Fibroblast of skin of abdomen (primary cell): ENCODE measurements at regions not wholly inside any gene's neighbourhood (a gene's known extent, or its start where the extent isn't known, plus 50 kb on each side); places are given as distances from the start of the nearest gene placed in this dataset.
A peak's percentile ranks its signal among the peaks of the same experiment; 100 is the strongest.
"Not testable (repeated sequence)": the region's sequence is repeated elsewhere in the genome, so short reads cannot be mapped to it uniquely, and the experiment has no call there.

ENCODE experiments used
- DNase-seq: peaks from one replicate; pipeline ENCODE4 v3.0.0-alpha.2; 2013

DNA sequence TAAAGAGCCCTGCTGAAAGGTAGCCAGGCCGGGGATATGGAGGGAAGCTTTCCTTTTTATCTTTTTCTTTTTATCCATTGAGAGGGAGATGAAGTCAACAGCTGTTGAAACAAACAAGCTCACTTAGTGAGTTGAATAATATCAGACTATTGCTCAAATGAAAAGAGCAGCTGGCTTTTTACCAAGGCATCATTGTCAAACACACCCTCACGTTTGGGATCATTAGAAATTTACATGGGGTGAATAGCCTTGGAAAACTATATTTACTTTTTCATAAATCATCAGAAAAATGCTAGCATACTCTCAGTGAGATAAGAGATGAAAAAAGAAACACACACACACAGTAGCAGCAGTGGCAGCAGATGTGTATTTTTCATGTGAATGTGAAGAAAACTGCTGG, 71.5 kb upstream of the HNMT start:
- no peak for DNase-seq

DNA sequence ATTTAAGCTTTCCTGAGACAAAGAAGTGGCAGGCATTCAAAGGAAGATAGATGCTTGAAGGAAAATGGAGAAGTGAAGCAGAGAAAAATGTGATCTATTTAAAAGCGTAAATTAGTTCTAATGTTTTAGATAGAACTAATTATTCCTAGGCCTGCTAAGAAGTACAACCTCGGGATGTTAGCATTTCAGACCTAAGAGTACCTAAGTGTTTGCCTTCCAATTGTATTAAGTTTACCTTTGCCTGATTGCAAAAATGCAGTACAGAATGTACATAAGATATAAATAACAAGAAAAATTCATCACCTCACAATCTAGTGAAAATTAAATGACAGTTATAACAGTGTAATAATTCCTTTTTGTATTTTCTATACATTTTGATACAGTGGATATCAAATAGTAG, 71.1 kb upstream of the HNMT start:
- DNase-seq = no peak

DNA sequence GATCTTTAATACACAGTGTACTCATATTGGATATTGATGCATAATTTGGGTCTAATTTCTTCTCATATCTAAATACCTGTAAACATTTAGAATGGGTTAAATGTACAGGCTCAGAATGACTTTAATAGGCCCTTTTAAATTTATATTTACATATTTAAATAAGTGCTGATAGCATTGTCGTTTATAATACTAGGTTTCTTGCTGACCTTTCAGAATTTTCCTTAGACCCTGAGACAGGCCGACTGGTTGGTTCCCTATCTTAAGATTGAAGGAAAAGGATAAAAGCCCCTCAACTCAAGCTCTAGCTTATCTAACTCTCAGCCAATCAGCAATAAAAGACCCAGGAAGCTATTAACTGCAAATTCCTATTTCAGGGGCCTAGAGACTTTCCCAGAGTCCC, 67.8 kb upstream of the HNMT start:
- DNase-seq = no peak

DNA sequence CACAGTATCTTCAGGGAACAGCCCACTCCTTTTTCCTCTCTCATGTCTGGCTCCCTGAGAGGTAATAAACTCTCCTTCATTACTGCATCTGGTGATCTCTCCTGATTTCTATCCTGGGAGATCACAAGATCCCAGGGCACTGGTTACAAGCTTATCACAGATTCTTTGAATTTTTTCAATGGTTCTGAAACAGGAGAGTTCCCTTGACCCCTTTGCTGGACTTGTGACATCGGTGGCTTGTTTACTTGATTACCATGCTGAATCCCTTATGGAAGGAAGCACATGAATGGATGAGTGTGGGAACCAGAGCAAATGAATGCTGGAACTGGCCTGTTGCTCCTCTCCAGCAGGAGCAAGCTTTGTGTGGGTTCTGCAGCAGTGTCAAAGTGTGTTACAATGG, 67.2 kb upstream of the HNMT start:
- no peak for DNase-seq

DNA sequence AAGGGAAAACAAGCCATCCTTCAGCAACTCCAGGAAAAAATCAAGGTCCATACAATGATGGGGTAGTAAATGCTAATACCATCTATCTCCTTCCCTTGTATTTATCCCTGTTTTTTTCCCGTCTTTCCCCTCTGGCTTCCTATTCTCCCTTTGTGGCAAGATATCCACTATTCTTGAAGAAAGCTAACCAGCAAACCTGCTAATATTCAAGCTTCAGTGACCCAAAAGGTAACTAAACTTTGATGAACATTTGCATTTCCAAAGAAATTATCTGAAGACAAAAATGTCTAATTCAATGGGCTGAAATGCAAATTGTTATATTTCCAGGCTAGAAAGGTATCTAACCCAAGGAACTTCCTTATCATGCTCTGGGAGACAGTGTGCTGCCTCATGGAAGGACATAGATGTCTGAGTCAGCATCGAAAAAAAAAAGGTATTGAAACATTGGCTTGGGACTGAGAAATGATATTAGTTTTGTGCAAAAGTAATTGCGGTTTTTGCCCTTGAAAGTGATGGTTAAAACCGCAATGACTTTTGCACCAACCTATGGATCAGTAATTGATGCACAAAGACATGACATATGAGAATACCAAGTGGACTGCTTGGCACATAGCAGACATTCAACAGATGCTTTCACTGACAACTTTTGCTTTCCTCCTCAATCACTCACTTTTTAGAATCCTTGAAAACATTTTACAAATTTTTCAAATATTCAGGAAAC, 63.7 kb upstream of the HNMT start:
- DNase-seq = no peak

DNA sequence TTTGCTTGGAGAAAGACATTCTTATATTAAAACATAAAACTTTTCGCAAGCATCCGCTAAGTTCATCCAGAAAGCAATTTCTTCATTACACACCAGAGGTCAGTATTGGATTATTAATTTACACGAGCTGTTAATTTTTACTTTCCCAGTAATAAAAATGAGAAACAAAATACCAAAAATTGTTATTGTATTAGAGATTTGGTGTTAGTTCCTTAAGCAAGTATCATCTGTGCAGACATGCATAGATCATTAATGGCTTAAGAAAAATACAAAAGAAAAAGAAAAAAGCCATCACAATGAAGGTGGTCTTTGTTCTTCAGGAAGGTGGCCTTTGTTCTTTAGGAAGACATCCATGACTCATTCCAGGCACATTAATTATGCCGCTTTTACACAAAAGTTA, 53.6 kb upstream of the HNMT start:
- peak; percentile 21 for DNase-seq

DNA sequence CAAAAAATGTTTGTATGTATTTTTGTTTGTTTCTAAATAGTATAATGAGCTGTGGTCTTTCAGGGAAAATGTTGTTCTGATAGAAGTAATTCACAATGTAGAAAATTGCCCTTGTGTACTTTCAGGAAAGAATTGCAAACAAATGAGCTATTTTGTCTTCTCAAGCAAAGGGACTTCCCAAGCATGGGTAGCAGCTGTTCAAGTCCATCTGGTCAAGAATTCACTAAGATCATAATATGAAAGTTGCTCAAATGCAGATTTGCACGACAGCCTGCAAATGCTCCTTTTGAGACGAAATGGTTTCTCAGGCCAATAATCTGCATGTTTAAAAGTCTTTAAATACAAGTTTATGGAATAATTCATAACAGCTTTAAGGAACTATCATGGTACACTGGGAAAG, 51.9 kb upstream of the HNMT start:
- DNase-seq = no peak

DNA sequence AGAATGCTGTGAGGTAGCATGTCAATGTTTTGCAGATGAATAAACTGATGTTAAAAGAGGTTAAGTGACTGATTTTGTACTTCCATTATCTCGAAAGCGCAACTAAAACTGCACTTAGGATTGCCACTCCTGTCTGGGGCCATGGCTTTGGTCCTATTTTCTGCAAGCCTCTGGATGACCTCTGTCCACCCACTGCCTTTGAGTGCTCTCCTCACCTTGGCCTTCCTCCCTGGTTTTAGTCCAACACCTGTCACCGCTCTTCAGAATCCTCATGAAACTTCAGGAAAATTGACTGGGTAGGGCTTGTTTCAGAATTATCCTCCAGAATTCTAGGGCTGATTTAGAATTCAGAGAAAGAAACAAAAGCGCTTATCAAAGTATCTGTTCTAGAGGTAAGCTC, 51.1 kb upstream of the HNMT start:
- no peak for DNase-seq

DNA sequence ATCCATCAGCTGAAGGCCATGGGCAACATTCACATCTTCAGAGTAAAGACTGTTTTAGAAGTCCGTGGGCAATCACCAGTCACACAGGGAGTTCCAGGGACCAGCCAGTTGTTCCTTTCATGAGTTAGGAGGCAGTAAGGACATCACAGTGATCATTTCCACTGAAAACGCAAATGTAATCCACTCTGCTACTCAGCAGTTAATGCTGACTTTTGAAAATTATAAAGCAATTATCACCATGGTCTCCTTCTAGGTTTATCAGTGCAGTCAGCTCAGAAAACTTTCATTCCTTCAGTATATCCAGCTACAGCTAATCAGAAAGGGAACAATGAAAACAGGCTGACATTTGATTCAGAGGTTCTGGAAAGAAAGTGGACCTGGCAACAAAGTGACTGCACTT, 50.6 kb upstream of the HNMT start:
- DNase-seq = not testable (repeated sequence)
